ENCODE measurements at regions not wholly inside any gene's neighbourhood (a gene's known extent, or its start where the extent isn't known, plus 50 kb on each side); places are given as distances from the start of the nearest gene placed in this dataset.

DNA sequence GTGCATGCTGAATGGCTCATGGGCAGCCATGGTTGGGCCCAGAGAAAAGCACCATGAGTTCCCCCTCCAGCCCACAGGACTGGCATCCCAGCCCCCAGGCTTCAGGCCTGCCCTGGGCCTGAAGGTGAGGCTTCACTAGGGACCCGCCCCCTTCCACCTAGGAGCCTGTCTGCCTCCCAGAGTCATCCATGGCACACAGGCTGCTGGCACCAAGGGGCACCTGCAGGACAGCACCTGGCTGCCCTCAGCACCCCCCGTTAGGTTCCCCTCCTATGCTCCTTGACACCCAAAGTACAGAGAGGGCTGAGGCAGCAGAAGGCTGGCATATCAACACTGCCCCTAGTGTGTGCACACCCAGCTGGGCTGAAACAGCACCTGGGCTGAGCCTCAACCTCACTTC lies 566.7 kb upstream of the PCDH7 start:
- Histone ChIP-seq H3K4ac (ENCODE audit: low read length) (no peak overlapping the region), H3K27me3 (ENCODE audit: control insufficient read depth in 3 of 3, insufficient read depth in 3 of 3, low read depth in 1 of 3, low read length in 3 of 3) (no peaks in the 10 kb centered on the region), H3K9me3 (replicated peaks in 1 of 2; ENCODE audit: control insufficient read depth in 2 of 2, insufficient read depth in 1 of 2, low read depth in 1 of 2, low read length in 2 of 2) (no peaks in the 10 kb centered on the region), H4K91ac (ENCODE audit: low read depth, low read length, poor library complexity) (no peak overlapping the region), H2BK12ac (ENCODE audit: low read length) (no peak overlapping the region), H2BK15ac (ENCODE audit: low read length) (no peak overlapping the region), H2BK120ac (ENCODE audit: low read depth, low read length) (peak overlapping the region; percentile 22), H3K18ac (ENCODE audit: low read length) (peak overlapping the region; percentile 59), H2BK5ac (ENCODE audit: low read length) (no peak overlapping the region), H3K36me3 (replicated peaks in 1 of 2; ENCODE audit: control insufficient read depth in 2 of 2, insufficient read depth in 2 of 2, low read length in 2 of 2) (no peaks in the 10 kb centered on the region), H3K4me3 (ENCODE audit: low read length in 2 of 2) (no peak overlapping the region), H3K9ac (ENCODE audit: low read depth, low read length, poor library complexity) (no peak overlapping the region), H3K23ac (ENCODE audit: low read depth, low read length, poor library complexity) (no peak overlapping the region), H3K4me2 (ENCODE audit: insufficient read depth, low read length, poor library complexity, severe bottlenecking) (no peak overlapping the region), H3K79me1 (ENCODE audit: low read depth, low read length) (no peaks in the 10 kb centered on the region), H3K27ac (replicated peaks; ENCODE audit: low read length) (no peak overlapping the region), H4K8ac (ENCODE audit: low read depth, low read length) (no peak overlapping the region), H2AFZ (ENCODE audit: low read length) (no peak overlapping the region), H2AK5ac (ENCODE audit: low read depth, low read length) (no peak overlapping the region), H3K14ac (ENCODE audit: low read length) (no peak overlapping the region), H3K4me1 (ENCODE audit: control insufficient read depth in 2 of 2, insufficient read depth in 1 of 2, low read depth in 1 of 2, low read length in 2 of 2) (peaks cover 4% of the 10 kb centered on the region in 2 donors)
- no peak for DNase-seq (ENCODE audit: low spot score)
- no CpG with 5 or more reads among the region's 2 CpGs for WGBS, 2 donors (ENCODE audit: extremely low coverage in 2 of 2, insufficient read length in 2 of 2, insufficient replicate concordance in 1 of 2)

DNA sequence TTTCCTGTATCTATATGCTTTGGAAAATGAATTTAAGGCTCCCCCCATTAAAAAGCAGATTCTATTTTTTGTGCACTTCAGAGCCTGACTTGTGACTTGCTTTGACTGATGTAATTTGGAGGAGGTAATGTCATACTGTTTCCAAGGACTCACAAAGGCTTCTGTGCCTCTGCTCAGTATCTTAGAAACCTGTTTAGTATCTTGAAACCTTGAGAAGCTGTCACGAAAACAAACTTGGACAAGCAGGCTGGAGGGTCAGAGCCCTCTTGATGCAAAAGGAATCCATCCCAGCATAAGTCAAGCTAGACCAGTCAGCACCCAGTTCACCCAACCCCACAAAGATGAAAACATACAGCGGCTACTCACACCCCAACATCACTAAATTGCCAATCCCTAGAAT lies 560.0 kb upstream of the PCDH7 start:
- no peak overlapping the region for H3K4ac ChIP-seq (ENCODE audit: low read length)
- no peak overlapping the region for H3K14ac ChIP-seq (ENCODE audit: low read length)
- no peak for DNase-seq (ENCODE audit: low spot score)
- no peak overlapping the region for H2AK5ac ChIP-seq (ENCODE audit: low read depth, low read length)
- no peaks in the 10 kb centered on the region for H3K27me3 ChIP-seq (ENCODE audit: control insufficient read depth in 3 of 3, insufficient read depth in 3 of 3, low read depth in 1 of 3, low read length in 3 of 3)
- H3K18ac ChIP-seq (ENCODE audit: low read length) = no peak overlapping the region
- no peak overlapping the region for H3K23ac ChIP-seq (ENCODE audit: low read depth, low read length, poor library complexity)
- no peak overlapping the region for H4K8ac ChIP-seq (ENCODE audit: low read depth, low read length)
- H4K91ac ChIP-seq (ENCODE audit: low read depth, low read length, poor library complexity) = no peak overlapping the region
- H2AFZ ChIP-seq (ENCODE audit: low read length) = no peak overlapping the region
- no peak overlapping the region for H3K27ac ChIP-seq (replicated peaks; ENCODE audit: low read length)
- no peak overlapping the region for H3K4me2 ChIP-seq (ENCODE audit: insufficient read depth, low read length, poor library complexity, severe bottlenecking)
- H2BK120ac ChIP-seq (ENCODE audit: low read depth, low read length) = no peak overlapping the region
- no peaks in the 10 kb centered on the region for H3K79me1 ChIP-seq (ENCODE audit: low read depth, low read length)
- no peak overlapping the region for H2BK12ac ChIP-seq (ENCODE audit: low read length)
- H3K36me3 ChIP-seq (replicated peaks in 1 of 2; ENCODE audit: control insufficient read depth in 2 of 2, insufficient read depth in 2 of 2, low read length in 2 of 2) = no peaks in the 10 kb centered on the region
- no CpG with 5 or more reads among the region's 2 CpGs for WGBS, 2 donors (ENCODE audit: extremely low coverage in 2 of 2, insufficient read length in 2 of 2, insufficient replicate concordance in 1 of 2)
- no peaks in the 10 kb centered on the region for H3K9me3 ChIP-seq (replicated peaks in 1 of 2; ENCODE audit: control insufficient read depth in 2 of 2, insufficient read depth in 1 of 2, low read depth in 1 of 2, low read length in 2 of 2)
- H3K4me3 ChIP-seq (ENCODE audit: low read length in 2 of 2) = no peak overlapping the region
- H3K4me1 ChIP-seq (ENCODE audit: control insufficient read depth in 2 of 2, insufficient read depth in 1 of 2, low read depth in 1 of 2, low read length in 2 of 2) = no peaks in the 10 kb centered on the region
- H2BK5ac ChIP-seq (ENCODE audit: low read length) = no peak overlapping the region
- H2BK15ac ChIP-seq (ENCODE audit: low read length) = no peak overlapping the region
- no peak overlapping the region for H3K9ac ChIP-seq (ENCODE audit: low read depth, low read length, poor library complexity)

DNA sequence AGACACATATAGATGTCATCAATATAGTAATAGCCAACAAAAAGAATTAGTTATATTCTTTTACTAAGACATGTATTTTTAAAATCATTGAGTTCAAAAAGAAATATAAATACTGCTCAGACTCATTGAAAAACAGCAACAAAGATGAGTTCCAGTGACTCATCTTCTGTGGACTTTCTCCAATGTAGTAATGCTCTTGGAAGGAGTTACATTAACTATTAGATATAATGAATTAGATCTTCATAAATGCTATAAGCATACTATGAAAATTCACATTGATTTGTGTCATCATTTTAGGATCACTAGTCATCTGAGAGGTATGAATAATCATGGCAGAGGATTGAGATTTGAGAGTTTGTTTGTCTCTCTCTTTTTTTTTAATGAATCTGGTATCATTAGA lies 547.8 kb upstream of the PCDH7 start:
- Histone ChIP-seq H2AK5ac (ENCODE audit: low read depth, low read length) (no peak overlapping the region), H3K9me3 (replicated peaks in 1 of 2; ENCODE audit: control insufficient read depth in 2 of 2, insufficient read depth in 1 of 2, low read depth in 1 of 2, low read length in 2 of 2) (no peaks in the 10 kb centered on the region), H2BK12ac (ENCODE audit: low read length) (no peak overlapping the region), H4K8ac (ENCODE audit: low read depth, low read length) (no peak overlapping the region), H3K4me3 (ENCODE audit: low read length in 2 of 2) (no peak overlapping the region), H3K27me3 (ENCODE audit: control insufficient read depth in 3 of 3, insufficient read depth in 3 of 3, low read depth in 1 of 3, low read length in 3 of 3) (no peaks in the 10 kb centered on the region), H2BK5ac (ENCODE audit: low read length) (no peak overlapping the region), H3K36me3 (replicated peaks in 1 of 2; ENCODE audit: control insufficient read depth in 2 of 2, insufficient read depth in 2 of 2, low read length in 2 of 2) (no peaks in the 10 kb centered on the region), H3K9ac (ENCODE audit: low read depth, low read length, poor library complexity) (no peak overlapping the region), H3K4me2 (ENCODE audit: insufficient read depth, low read length, poor library complexity, severe bottlenecking) (no peak overlapping the region), H2BK120ac (ENCODE audit: low read depth, low read length) (no peak overlapping the region), H3K4ac (ENCODE audit: low read length) (no peak overlapping the region), H3K18ac (ENCODE audit: low read length) (no peak overlapping the region), H3K27ac (replicated peaks; ENCODE audit: low read length) (no peak overlapping the region), H2BK15ac (ENCODE audit: low read length) (no peak overlapping the region), H3K4me1 (ENCODE audit: control insufficient read depth in 2 of 2, insufficient read depth in 1 of 2, low read depth in 1 of 2, low read length in 2 of 2) (no peaks in the 10 kb centered on the region), H3K14ac (ENCODE audit: low read length) (no peak overlapping the region), H3K23ac (ENCODE audit: low read depth, low read length, poor library complexity) (no peak overlapping the region), H2AFZ (ENCODE audit: low read length) (no peak overlapping the region), H3K79me1 (ENCODE audit: low read depth, low read length) (no peaks in the 10 kb centered on the region), H4K91ac (ENCODE audit: low read depth, low read length, poor library complexity) (no peak overlapping the region)
- no peak for DNase-seq (ENCODE audit: low spot score)

DNA sequence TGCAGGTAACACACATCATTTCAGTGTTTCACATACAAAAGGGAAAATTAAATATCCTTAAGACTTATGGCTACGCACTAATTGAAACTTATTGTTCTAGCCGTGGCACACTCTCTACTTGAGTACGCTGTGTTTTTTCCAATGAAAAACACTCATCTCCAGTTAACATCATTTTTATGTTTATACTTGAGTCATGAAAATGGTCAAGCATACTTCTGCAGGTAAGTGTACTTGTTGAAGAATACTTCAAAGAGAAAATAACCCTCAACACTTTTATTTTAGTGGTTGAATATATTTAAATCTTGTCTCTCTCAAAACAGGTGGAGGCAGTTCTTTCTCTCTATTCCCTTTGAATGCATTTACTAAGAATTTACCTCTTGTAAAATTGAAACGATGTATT lies 538.7 kb upstream of the PCDH7 start:
- Histone ChIP-seq H3K4me3 (ENCODE audit: low read length in 2 of 2) (no peak overlapping the region), H2AK5ac (ENCODE audit: low read depth, low read length) (no peak overlapping the region), H3K79me1 (ENCODE audit: low read depth, low read length) (no peaks in the 10 kb centered on the region), H3K27ac (replicated peaks; ENCODE audit: low read length) (no peak overlapping the region), H2BK12ac (ENCODE audit: low read length) (no peak overlapping the region), H3K18ac (ENCODE audit: low read length) (no peak overlapping the region), H3K36me3 (replicated peaks in 1 of 2; ENCODE audit: control insufficient read depth in 2 of 2, insufficient read depth in 2 of 2, low read length in 2 of 2) (no peaks in the 10 kb centered on the region), H3K9me3 (replicated peaks in 1 of 2; ENCODE audit: control insufficient read depth in 2 of 2, insufficient read depth in 1 of 2, low read depth in 1 of 2, low read length in 2 of 2) (no peaks in the 10 kb centered on the region), H4K8ac (ENCODE audit: low read depth, low read length) (no peak overlapping the region), H3K27me3 (ENCODE audit: control insufficient read depth in 3 of 3, insufficient read depth in 3 of 3, low read depth in 1 of 3, low read length in 3 of 3) (no peaks in the 10 kb centered on the region), H3K9ac (ENCODE audit: low read depth, low read length, poor library complexity) (no peak overlapping the region), H3K4me2 (ENCODE audit: insufficient read depth, low read length, poor library complexity, severe bottlenecking) (no peak overlapping the region), H2AFZ (ENCODE audit: low read length) (no peak overlapping the region), H3K23ac (ENCODE audit: low read depth, low read length, poor library complexity) (no peak overlapping the region), H3K14ac (ENCODE audit: low read length) (no peak overlapping the region), H2BK120ac (ENCODE audit: low read depth, low read length) (no peak overlapping the region), H2BK15ac (ENCODE audit: low read length) (no peak overlapping the region), H4K91ac (ENCODE audit: low read depth, low read length, poor library complexity) (no peak overlapping the region), H3K4me1 (ENCODE audit: control insufficient read depth in 2 of 2, insufficient read depth in 1 of 2, low read depth in 1 of 2, low read length in 2 of 2) (no peaks in the 10 kb centered on the region), H2BK5ac (ENCODE audit: low read length) (no peak overlapping the region), H3K4ac (ENCODE audit: low read length) (no peak overlapping the region)
- no peak for DNase-seq (ENCODE audit: low spot score)
- no CpG with 5 or more reads among the region's 4 CpGs for WGBS, 2 donors (ENCODE audit: extremely low coverage in 2 of 2, insufficient read length in 2 of 2, insufficient replicate concordance in 1 of 2)
